ENCODE measurements at regions not wholly inside any gene's neighbourhood (a gene's known extent, or its start where the extent isn't known, plus 50 kb on each side); places are given as distances from the start of the nearest gene placed in this dataset.

DNA sequence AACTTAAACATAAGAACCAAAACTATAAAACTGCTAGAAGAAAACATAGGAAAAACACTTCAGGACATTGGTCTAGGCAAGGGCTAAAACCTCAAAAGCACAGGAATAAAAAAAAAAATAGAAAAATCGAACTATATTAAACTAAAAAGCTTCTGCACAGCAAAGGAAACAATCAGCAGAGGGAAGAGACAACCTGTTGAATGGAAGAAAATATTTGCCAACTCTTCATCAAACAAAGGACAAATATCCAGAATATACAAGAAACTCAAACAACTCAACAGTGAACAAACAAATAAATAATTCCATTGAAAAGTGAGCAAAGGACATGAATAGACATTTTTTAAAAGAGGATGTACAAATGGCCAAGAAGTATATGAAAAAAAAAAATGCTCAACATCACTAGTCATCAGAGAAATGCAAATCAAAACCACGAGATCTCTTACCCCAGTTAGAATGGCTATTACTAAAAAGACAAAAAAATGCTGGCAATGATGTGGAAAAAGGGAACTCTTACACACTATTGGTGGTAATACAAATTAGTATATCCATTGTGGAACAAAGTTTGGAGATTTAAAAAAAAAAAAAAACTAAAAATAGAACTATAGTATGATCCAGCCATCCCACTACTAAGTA lies 152.0 kb downstream of the NDUFA12 start:
- H3K79me2 ChIP-seq = no peaks in the 10 kb centered on the region
- no peaks in the 10 kb centered on the region for H3K27me3 ChIP-seq
- H3K4me1 ChIP-seq (ENCODE audit: insufficient read depth) = no peaks in the 10 kb centered on the region
- no peak overlapping the region for H3K4me3 ChIP-seq
- whole genome bisulfite sequencing (ENCODE audit: low lambda C conversion rate, missing lambda C conversion rate) = 74% methylated on average over 2 of the region's 2 CpGs
- H3K36me3 ChIP-seq (replicated peaks; ENCODE audit: insufficient read depth, low read depth) = no peaks in the 10 kb centered on the region
- H3K9me2 ChIP-seq (replicated peaks; ENCODE audit: insufficient read depth) = no peaks in the 10 kb centered on the region
- H3K9me3 ChIP-seq (ENCODE audit: low read depth) = no peaks in the 10 kb centered on the region
- no peak overlapping the region for H3K27ac ChIP-seq
- H2AFZ ChIP-seq = no peak overlapping the region
- H3K4me2 ChIP-seq = no peak overlapping the region
- DNase-seq (ENCODE audit: low spot score) = no peak
- H4K20me1 ChIP-seq (ENCODE audit: insufficient read depth, poor library complexity, severe bottlenecking) = no peaks in the 10 kb centered on the region
- TF ChIP-seq, protein P1, sequence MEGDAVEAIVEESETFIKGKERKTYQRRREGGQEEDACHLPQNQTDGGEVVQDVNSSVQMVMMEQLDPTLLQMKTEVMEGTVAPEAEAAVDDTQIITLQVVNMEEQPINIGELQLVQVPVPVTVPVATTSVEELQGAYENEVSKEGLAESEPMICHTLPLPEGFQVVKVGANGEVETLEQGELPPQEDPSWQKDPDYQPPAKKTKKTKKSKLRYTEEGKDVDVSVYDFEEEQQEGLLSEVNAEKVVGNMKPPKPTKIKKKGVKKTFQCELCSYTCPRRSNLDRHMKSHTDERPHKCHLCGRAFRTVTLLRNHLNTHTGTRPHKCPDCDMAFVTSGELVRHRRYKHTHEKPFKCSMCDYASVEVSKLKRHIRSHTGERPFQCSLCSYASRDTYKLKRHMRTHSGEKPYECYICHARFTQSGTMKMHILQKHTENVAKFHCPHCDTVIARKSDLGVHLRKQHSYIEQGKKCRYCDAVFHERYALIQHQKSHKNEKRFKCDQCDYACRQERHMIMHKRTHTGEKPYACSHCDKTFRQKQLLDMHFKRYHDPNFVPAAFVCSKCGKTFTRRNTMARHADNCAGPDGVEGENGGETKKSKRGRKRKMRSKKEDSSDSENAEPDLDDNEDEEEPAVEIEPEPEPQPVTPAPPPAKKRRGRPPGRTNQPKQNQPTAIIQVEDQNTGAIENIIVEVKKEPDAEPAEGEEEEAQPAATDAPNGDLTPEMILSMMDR (IDR thresholded peaks at IDR 0.05; ENCODE audit: poor library complexity) = no peak
- TF ChIP-seq EZH2 (IDR thresholded peaks at IDR 0.05; ENCODE audit: borderline replicate concordance) = no peak
- no peak for TF ChIP-seq EZH2phosphoT487 (IDR thresholded peaks at IDR 0.05; ENCODE audit: low read depth, severe bottlenecking, unreplicated experiment)

DNA sequence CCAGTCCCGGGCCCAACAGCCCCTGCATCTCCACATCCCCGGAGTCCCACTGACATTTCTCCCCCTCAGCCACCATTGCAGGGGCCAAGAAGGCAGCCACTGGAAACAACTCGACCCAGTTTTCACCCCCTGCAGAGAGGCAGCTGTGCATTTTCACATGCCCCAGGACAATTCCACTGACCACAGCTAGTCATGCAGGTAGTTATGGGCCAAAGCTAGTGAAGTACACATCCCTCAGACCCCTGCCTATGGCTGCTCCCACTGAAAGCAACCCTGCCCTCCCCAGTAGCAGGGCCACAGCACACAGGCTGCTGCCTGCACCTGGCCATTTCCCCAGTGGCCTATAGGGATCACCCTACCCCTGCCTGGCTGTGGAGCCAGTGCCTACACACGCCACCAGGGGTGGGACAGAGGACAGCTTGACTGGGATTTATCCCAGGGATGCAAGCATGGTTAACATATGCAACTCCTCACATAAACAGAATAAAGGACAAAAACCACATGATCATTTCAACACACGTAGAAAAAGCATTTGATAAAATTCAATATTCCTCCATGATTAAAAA lies 154.0 kb downstream of the NDUFA12 start:
- H2AFZ ChIP-seq = no peak overlapping the region
- H3K36me3 ChIP-seq (replicated peaks; ENCODE audit: insufficient read depth, low read depth) = no peaks in the 10 kb centered on the region
- no peaks in the 10 kb centered on the region for H3K27me3 ChIP-seq
- 81% methylated on average over 5 of the region's 5 CpGs for WGBS (ENCODE audit: low lambda C conversion rate, missing lambda C conversion rate)
- no peaks in the 10 kb centered on the region for H3K9me2 ChIP-seq (replicated peaks; ENCODE audit: insufficient read depth)
- DNase-seq (ENCODE audit: low spot score) = no peak
- no peak for TF ChIP-seq EZH2 (IDR thresholded peaks at IDR 0.05; ENCODE audit: borderline replicate concordance)
- TF ChIP-seq, protein P1 (IDR thresholded peaks at IDR 0.05; ENCODE audit: poor library complexity) = no peak
- TF ChIP-seq EZH2phosphoT487 (IDR thresholded peaks at IDR 0.05; ENCODE audit: low read depth, severe bottlenecking, unreplicated experiment) = no peak
- H3K79me2 ChIP-seq = no peaks in the 10 kb centered on the region
- no peaks in the 10 kb centered on the region for H4K20me1 ChIP-seq (ENCODE audit: insufficient read depth, poor library complexity, severe bottlenecking)
- H3K4me2 ChIP-seq = no peak overlapping the region
- H3K4me1 ChIP-seq (ENCODE audit: insufficient read depth) = no peaks in the 10 kb centered on the region
- H3K4me3 ChIP-seq = no peak overlapping the region
- no peaks in the 10 kb centered on the region for H3K9me3 ChIP-seq (ENCODE audit: low read depth)
- H3K27ac ChIP-seq = no peak overlapping the region

DNA sequence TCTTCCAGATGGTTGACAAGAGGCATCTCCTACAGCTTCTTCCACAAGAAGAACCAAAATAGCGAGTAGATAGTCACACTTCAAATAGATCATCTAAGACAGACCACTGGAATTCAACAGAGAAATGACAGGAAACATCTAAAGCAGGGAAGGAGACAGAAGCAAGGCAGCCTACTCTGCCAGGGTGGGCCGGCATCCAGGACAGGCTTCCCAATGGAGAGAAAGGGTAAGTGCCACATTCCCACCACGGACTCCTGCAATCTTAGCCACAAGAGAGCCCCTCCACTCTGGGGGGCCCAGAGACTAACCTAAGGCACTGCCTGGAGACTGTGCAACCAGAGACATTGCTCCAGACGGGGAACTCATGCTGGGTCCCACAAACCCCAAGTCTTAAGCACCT lies 154.5 kb downstream of the NDUFA12 start:
- no peaks in the 10 kb centered on the region for H3K4me1 ChIP-seq (ENCODE audit: insufficient read depth)
- no peaks in the 10 kb centered on the region for H3K9me3 ChIP-seq (ENCODE audit: low read depth)
- 91% methylated on average over 4 of the region's 4 CpGs for WGBS (ENCODE audit: low lambda C conversion rate, missing lambda C conversion rate)
- no peak overlapping the region for H3K4me3 ChIP-seq
- no peaks in the 10 kb centered on the region for H3K79me2 ChIP-seq
- no peaks in the 10 kb centered on the region for H3K27me3 ChIP-seq
- H3K4me2 ChIP-seq = no peak overlapping the region
- H3K9me2 ChIP-seq (replicated peaks; ENCODE audit: insufficient read depth) = no peaks in the 10 kb centered on the region
- no peak overlapping the region for H3K27ac ChIP-seq
- no peak overlapping the region for H2AFZ ChIP-seq
- no peak for DNase-seq (ENCODE audit: low spot score)
- no peaks in the 10 kb centered on the region for H4K20me1 ChIP-seq (ENCODE audit: insufficient read depth, poor library complexity, severe bottlenecking)
- no peaks in the 10 kb centered on the region for H3K36me3 ChIP-seq (replicated peaks; ENCODE audit: insufficient read depth, low read depth)
- TF ChIP-seq, protein P1 (IDR thresholded peaks at IDR 0.05; ENCODE audit: poor library complexity) = no peak
- TF ChIP-seq EZH2phosphoT487 (IDR thresholded peaks at IDR 0.05; ENCODE audit: low read depth, severe bottlenecking, unreplicated experiment) = no peak
- no peak for TF ChIP-seq EZH2 (IDR thresholded peaks at IDR 0.05; ENCODE audit: borderline replicate concordance)

Measured in hepatocyte (in vitro differentiated cells).